ENCODE measurements at regions not wholly inside any gene's neighbourhood (a gene's known extent, or its start where the extent isn't known, plus 50 kb on each side); places are given as distances from the start of the nearest gene placed in this dataset.

DNA sequence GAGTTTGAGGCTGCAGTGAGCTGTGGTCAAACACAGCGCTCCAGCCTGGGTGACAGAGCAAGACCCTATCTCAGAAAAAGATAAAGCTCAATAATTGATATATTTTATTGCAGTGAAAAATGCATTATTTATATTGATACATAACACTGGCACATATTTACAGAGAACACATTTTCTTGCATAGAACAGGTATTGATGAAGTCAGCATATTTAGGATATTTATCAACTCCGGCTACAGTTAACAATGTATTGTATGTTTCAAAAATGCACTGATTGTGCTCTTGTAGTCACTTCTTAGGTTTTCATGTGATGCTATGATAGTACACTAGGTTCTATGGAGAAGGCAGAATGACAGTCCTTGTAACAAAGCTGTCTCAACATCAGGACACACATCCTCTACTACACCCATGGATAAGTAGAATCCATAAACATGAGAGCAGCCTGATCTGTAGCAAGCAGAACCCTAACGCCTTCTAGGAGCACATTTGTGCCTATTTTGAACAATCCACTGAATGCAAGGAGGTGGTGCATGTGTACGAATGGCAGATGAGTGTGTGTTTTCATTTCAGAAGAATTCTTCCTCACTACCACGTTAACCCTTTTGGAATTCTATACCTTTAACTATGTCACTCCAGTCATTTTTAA lies 586.1 kb upstream of the CELF2 start:
- TF ChIP-seq POLR2A (IDR thresholded peaks at IDR 0.05; ENCODE audit: low read length) (no peak), CTCF (IDR thresholded peaks at IDR 0.05) (no peak), CHD2 (IDR thresholded peaks at IDR 0.05; ENCODE audit: low read length, partially characterized antibody) (no peak), SMC3 (IDR thresholded peaks at IDR 0.05) (no peak), CEBPB (IDR thresholded peaks at IDR 0.05) (no peak), RNF2 (IDR thresholded peaks at IDR 0.05; ENCODE audit: borderline replicate concordance, low read depth) (no peak), EP300 (IDR thresholded peaks at IDR 0.05) (no peak), HDAC2 (IDR thresholded peaks at IDR 0.05) (no peak), POLR2AphosphoS2 (conservative IDR thresholded peaks at IDR 0.05; ENCODE audit: low read length) (no peak), GATA3 (IDR thresholded peaks at IDR 0.05; ENCODE audit: borderline replicate concordance) (no peak)
